Amniotic stem cell (primary cell): ENCODE measurements at regions not wholly inside any gene's neighbourhood (a gene's known extent, or its start where the extent isn't known, plus 50 kb on each side); places are given as distances from the start of the nearest gene placed in this dataset.

Experiments used
- DNase-seq: peaks from one replicate; lab custom pipeline; 2025; lab: John Stamatoyannopoulos, UW

- DNase-seq, result no peak
Measured at GRCh38 chr12:91533366-91533765, 350.7 kb upstream of the DCN start.

GRCh38 chr12:91529829-91530228, 347.2 kb upstream of the DCN start:
- no peak for DNase-seq

GRCh38 chr12:91523831-91524230, 341.2 kb upstream of the DCN start:
- DNase-seq, result no peak

GRCh38 chr12:91516695-91517047, 334.1 kb upstream of the DCN start:
- no peak for DNase-seq

DNA sequence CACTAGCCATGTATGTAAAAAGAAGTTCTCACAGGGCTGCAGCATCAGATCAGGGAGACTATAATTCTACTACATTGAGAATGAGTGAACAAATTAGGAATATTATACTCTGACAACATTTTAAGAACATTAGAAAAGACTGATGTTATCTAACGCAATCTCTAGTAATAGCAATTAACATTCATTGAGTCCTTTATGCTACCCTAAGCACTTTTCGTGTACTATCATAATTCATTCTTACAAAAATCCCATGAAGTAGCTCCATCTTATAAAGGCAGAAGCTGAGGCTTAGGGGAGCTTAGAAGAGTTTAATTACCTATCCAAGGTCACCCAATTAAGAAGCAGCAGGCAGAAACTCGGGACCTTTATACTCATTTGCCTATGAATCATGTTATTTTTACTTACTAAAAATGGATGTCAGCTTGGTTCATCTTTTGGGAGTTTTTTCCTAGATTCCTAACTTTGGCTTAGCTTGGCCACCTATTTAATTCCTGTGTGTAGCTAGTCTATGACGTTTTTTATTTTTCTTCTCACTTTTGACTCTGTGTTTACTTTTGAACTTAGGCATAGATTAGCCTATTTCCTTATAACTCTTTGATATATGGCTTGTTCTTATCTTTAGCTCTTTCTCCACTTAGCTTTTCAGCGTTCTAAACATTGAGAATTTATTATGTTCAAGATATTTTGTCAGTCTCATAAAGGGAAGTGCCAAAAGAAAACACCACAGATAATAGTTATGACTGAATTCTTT, 333.5 kb upstream of the DCN start:
- no peak for DNase-seq

- no peak for DNase-seq
Measured at GRCh38 chr12:91513313-91513712, 330.7 kb upstream of the DCN start.

- no peak for DNase-seq
Measured at GRCh38 chr12:91511795-91512420, 329.3 kb upstream of the DCN start.

GRCh38 chr12:91507754-91508153, 325.1 kb upstream of the DCN start:
- no peak for DNase-seq

DNA sequence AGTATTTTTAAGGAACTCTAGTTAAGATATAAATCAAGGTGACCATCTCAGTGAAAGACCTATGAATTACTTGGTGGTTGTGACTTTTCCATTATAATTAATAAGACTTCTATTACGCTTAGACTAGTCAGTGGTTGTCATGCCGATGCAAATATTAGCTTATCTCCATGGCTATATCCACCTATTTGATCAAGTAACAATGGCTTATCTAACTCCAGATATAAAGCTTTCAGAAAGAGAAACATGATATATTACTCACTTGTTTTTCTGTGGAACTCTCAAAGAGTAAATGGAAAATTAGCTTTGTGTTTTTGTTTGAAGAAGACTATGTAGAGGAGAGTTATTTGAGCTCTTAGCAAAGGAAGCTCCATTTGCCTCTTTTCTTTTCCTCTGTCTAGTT, 323.8 kb upstream of the DCN start:
- no peak for DNase-seq

DNA sequence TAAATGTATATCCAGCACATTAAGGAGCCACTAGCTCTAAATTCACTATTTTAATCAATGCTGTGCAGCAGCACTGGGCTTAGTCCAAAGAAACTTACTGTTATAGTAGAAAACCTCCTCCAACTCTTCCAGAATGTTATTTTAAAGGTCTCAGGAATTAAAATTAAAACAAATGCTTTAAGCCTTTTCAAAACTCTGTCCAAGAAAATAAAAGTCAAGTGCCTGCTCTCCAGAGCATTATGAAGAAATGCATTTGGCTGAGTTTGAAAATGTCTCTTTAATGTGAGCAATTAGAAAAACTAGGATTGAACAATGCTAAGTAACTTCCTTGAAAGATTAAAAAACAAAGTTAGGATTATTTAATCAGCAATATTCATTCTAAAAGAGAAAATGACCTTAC, 322.4 kb upstream of the DCN start:
- no peak for DNase-seq

DNA sequence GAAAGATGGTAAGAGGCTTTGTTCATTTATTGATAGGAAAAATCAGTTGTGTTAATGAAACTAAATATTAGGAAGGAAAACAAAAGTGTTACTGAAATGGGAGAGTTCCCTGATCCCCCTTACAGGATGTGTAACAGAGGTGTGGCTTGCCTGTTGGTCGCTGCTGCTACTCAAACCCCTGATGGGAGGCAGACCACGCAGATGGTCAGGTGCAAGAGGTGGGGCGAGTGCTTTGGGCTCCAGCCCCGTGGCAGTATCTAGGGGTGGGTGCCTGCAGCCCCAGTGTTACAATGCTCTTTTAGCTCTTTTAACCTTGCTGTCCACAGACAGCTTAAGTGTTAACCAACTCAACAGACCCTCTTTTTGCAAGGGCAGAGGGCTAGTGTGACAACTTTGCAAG, 319.6 kb upstream of the DCN start:
- no peak for DNase-seq

- no peak for DNase-seq
Measured at GRCh38 chr12:91496337-91496736, 313.7 kb upstream of the DCN start.

GRCh38 chr12:91493308-91493707, 310.7 kb upstream of the DCN start:
- no peak for DNase-seq

- no peak for DNase-seq
Measured at GRCh38 chr12:91492648-91493047, 310.0 kb upstream of the DCN start.

- DNase-seq, result no peak
Measured at GRCh38 chr12:91490667-91491311, 308.2 kb upstream of the DCN start.

DNA sequence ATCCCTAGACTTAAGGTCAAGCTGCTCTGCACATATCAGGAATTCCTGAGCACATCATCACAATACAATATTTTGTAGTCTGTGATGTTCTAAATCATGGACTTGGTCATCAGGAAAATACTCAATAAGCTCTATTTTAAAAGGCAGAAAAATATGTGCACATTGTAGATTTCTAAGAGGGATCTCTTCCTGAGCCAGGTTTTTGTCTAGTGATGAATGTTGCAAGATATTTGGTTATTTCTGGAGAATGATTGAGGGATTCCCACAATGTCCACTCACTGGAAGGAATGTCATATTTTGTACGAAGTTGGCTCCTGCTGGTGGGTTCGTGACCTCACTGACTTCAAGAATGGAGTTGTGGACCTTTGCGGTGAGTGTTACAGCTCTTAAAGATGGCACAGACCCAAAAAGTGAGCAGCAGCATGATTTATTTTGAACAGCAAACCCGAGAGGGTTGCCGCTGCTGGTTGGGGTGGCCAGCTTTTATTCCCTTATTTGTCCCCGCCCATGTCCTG, 300.9 kb upstream of the DCN start:
- DNase-seq, result no peak

- no peak for DNase-seq
Measured at GRCh38 chr12:91482231-91482630, 299.6 kb upstream of the DCN start.

DNA sequence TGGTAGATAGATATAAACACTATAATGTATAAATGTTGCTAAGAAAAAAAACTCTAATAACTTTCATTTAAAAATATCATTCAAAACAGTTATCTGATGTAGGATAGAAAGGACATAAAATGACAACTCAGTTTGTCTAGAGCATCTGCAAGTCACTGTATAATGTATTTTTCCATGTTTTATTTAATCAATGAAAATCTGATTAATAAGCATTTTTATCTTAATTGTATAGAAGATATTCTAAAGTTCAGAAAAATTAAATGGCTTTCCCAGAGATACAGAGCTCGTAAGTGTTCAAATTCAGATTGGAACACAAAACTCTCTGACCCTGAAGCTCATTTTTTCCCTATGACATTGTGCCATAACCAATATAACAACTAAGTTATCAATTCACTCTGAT, 295.9 kb upstream of the DCN start:
- no peak for DNase-seq

GRCh38 chr12:91467686-91468085, 285.1 kb upstream of the DCN start:
- DNase-seq, result no peak

GRCh38 chr12:91461061-91461460, 278.4 kb upstream of the DCN start:
- no peak for DNase-seq

GRCh38 chr12:91460469-91460868, 277.9 kb upstream of the DCN start:
- no peak for DNase-seq

DNA sequence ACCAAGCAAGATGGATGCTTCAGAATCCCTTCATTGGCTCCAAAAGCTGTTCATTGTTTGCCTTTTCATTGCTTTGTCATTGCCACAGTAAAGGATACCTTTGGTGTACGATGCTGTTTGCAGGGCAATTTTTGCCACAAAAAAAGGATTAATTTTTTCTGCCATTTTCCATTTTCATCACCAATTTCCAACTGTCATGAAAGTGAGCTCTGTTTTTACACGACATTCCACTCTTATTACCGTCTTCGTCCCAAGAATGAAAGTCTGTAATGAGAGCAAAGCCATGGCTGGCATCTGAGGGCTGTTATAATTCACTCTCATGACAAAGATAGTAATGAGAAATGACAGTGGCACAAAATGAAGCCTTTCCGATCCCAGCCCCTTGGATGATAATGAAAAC, 272.7 kb upstream of the DCN start:
- no peak for DNase-seq

- no peak for DNase-seq
Measured at GRCh38 chr12:91454179-91454578, 271.6 kb upstream of the DCN start.
